K562 (cell line): ENCODE measurements at regions not wholly inside any gene's neighbourhood (a gene's known extent, or its start where the extent isn't known, plus 50 kb on each side); places are given as distances from the start of the nearest gene placed in this dataset.

Source experiments
- ATAC-seq: fragments of 200-7000 bp; cut with Tn5 transposase; 3 replicates; pipeline ENCODE4 v1.9.1; 2020; ENCODE audit warnings: moderate library complexity
- BruUV-seq: library from RNA; stranded (reverse); fragments of 400-500 nt; replicated peaks from 2 replicates; lab custom pipeline; 2021; lab: Mats Ljungman, UMichigan
- CTCF ChIA-PET: fragments of 300-600 bp; formaldehyde crosslinking; extraction: SDS; loops from one replicate; lab custom pipeline; 2021; ENCODE audit warnings: low intra/inter-chr PET ratio; lab: Yijun Ruan, JAX
- POLR2A ChIA-PET: fragments of 300-600, 350-650 bp; sonication (Branson Sonifier 250); formaldehyde crosslinking; extraction: SDS; loops from one replicate; lab custom pipeline; 2021; ENCODE audit warnings: antibody characterized with exemption, inconsistent platforms; lab: Yijun Ruan, JAX
- DNase-seq, 4 experiments: peaks; one replicate each; pipeline versions ENCODE4 v3.0.0 to v3.0.0-alpha.2; 2011 to 2018; ENCODE audit warnings: low spot score in 3 of 4, mixed read lengths in 3 of 4; ENCODE audit errors: extremely low read depth in 1 of 4
- FAIRE-seq: peaks from 2 replicates; lab custom pipeline; 2011; peaks lifted over from hg19 to GRCh38; lab: Jason Lieb, UNC
- H2AFZ ChIP-seq: 2 replicates; pipeline ENCODE4 v1.6.0; 2011; ENCODE audit warnings: low read depth, low read length, control low read depth, inconsistent platforms
- H3K27ac ChIP-seq: fragments of 200-600 bp; 3 replicates; pipeline ENCODE4 v1.8.0; 2011; ENCODE audit warnings: low read depth, mild to moderate bottlenecking, control low read depth, inconsistent platforms, low read length, moderate library complexity, mixed read lengths; ENCODE audit errors: extremely low read depth
- H3K27me3 ChIP-seq, 2 experiments: fragments of 300-600 bp in 1 of 2; 2 replicates in 1 of 2; 3 replicates in 1 of 2; pipeline versions ENCODE4 v1.6.0 to v1.8.0; 2011; ENCODE audit warnings: inconsistent platforms in 2 of 2, low read length in 2 of 2, mild to moderate bottlenecking in 1 of 2, mixed read lengths in 1 of 2, moderate library complexity in 1 of 2; ENCODE audit not compliant: control insufficient read depth in 2 of 2, insufficient read depth in 2 of 2
- H3K36me3 ChIP-seq: fragments of 300-600 bp; 3 replicates; pipeline ENCODE4 v1.8.0; 2011; ENCODE audit warnings: mild to moderate bottlenecking, low read length, inconsistent platforms; ENCODE audit not compliant: control insufficient read depth, insufficient read depth
- H3K4me1 ChIP-seq, 2 experiments: fragments of 200-600 bp in 1 of 2; replicated peaks in 1 of 2; 2 replicates in 1 of 2; 3 replicates in 1 of 2; pipeline versions ENCODE4 v1.5.1 to v1.8.0; 2011; ENCODE audit warnings: inconsistent platforms in 2 of 2, low read length in 2 of 2, mild to moderate bottlenecking in 1 of 2, mixed read lengths in 1 of 2, moderate library complexity in 1 of 2; ENCODE audit not compliant: control insufficient read depth in 2 of 2, insufficient read depth in 2 of 2
- H3K4me2 ChIP-seq: 2 replicates; pipeline ENCODE4 v1.6.1; 2011; ENCODE audit warnings: low read length, control low read depth, inconsistent platforms, mixed read lengths; ENCODE audit not compliant: insufficient read depth
- H3K4me3 ChIP-seq: fragments of 200-600 bp; sonication (generic), shearing (Covaris generic); 2 replicates; pipeline ENCODE4 v1.5.1; 2016; ENCODE audit warnings: control low read depth, inconsistent platforms
- H3K79me2 ChIP-seq: fragments of 200-600 bp; 3 replicates; pipeline ENCODE4 v1.8.0; 2011; ENCODE audit warnings: low read length, inconsistent platforms; ENCODE audit not compliant: control insufficient read depth, insufficient read depth
- H3K9ac ChIP-seq, 2 experiments: 2 replicates each; pipeline versions ENCODE4 v1.6.0 to v1.6.1; 2011; ENCODE audit warnings: low read depth in 2 of 2, low read length in 2 of 2, control low read depth in 1 of 2, inconsistent platforms in 1 of 2, mild to moderate bottlenecking in 1 of 2, mixed read lengths in 1 of 2; ENCODE audit not compliant: insufficient read depth in 1 of 2
- H3K9me1 ChIP-seq: one replicate; pipeline ENCODE4 v1.6.0; 2011; ENCODE audit warnings: inconsistent platforms, mild to moderate bottlenecking, low read length, moderate library complexity; ENCODE audit not compliant: control insufficient read depth, insufficient read depth
- H3K9me3 ChIP-seq: replicated peaks from 2 replicates; pipeline ENCODE4 v1.5.1; 2011; ENCODE audit warnings: low read depth, low read length, inconsistent platforms; ENCODE audit not compliant: control insufficient read depth, insufficient read depth
- H4K20me1 ChIP-seq: replicated peaks from 2 replicates; pipeline ENCODE4 v1.6.1; 2011; ENCODE audit warnings: low read length, inconsistent platforms, mixed read lengths; ENCODE audit not compliant: control insufficient read depth, insufficient read depth
- JUNB ChIP-seq: fragments of 450-650 bp; formaldehyde crosslinking; conservative IDR thresholded peaks from 2 replicates; pipeline ENCODE4 v1.4.0; 2020; ENCODE audit warnings: mild to moderate bottlenecking
- MCM5 ChIP-seq: fragments of 450-650 bp; IDR thresholded peaks from 2 replicates; pipeline ENCODE4 v1.6.1; 2016; ENCODE audit warnings: low read depth
- NCOA6 ChIP-seq: fragments of 450-650 bp; IDR thresholded peaks from 2 replicates; pipeline ENCODE4 v1.6.1; 2017; ENCODE audit warnings: mild to moderate bottlenecking
- NFE2 ChIP-seq: IDR thresholded peaks from 2 replicates; pipeline ENCODE4 v1.6.1; 2014; ENCODE audit warnings: antibody characterized with exemption, low read depth
- TCFL5 ChIP-seq: fragments of 250-450 bp; sonication (Bioruptor Pico); conservative IDR thresholded peaks from 2 replicates; pipeline ENCODE4 v1.6.1; 2021; ENCODE audit warnings: mild to moderate bottlenecking, moderate library complexity, matching md5 sums
- ZNF561 ChIP-seq: fragments of 450-650 bp; formaldehyde crosslinking; conservative IDR thresholded peaks from 2 replicates; pipeline ENCODE4 v1.4.0; 2020; ENCODE audit warnings: mild to moderate bottlenecking, moderate library complexity
- WGBS: fragments of 100-300 bp; shearing (Covaris generic); methylation state at CpG from one replicate; pipeline ENCODE4 v1.1.6; 2016; ENCODE audit warnings: low coverage, mixed read lengths; ENCODE audit not compliant: insufficient coverage; ENCODE audit errors: missing lambda C conversion rate; 5-methylcytosine and 5-hydroxymethylcytosine counted together
- in situ Hi-C: fragments of 300-500 bp; cut with MboI; formaldehyde crosslinking; loops from 4 replicates; pipeline ENCODE4 v1.15.0; 2018; ENCODE audit warnings: inconsistent platforms, mixed read lengths
- intact Hi-C: fragments of 100-400 bp; cut with micrococcal nuclease; formaldehyde crosslinking; loops from 2 replicates; pipeline ENCODE4 v1.14.2; 2022
- TF ChIP-seq, protein P1 (sequence below): fragments of 450-650 bp; conservative IDR thresholded peaks from 2 replicates; pipeline ENCODE4 v1.6.1; 2016; ENCODE audit warnings: missing genetic modification characterization, low read depth, mild to moderate bottlenecking, missing compliant biosample characterization, moderate library complexity
- TF ChIP-seq, protein P2 (sequence below): IDR thresholded peaks from 2 replicates; pipeline ENCODE4 v1.6.1; 2016; ENCODE audit warnings: missing genetic modification characterization, missing compliant biosample characterization
- TF ChIP-seq, protein P3 (sequence below), 2 experiments: fragments of 150-350 bp in 1 of 2; IDR thresholded peaks; 2 replicates each; pipeline ENCODE4 v1.6.1; 2012 to 2016; ENCODE audit warnings: low read depth in 2 of 2, low read length in 2 of 2, mild to moderate bottlenecking in 1 of 2, moderate library complexity in 1 of 2
- TF ChIP-seq, protein P4 (sequence below): sonication (generic); formaldehyde crosslinking; IDR thresholded peaks from 2 replicates; pipeline ENCODE4 v1.8.0; 2022; ENCODE audit warnings: missing genetic modification reagents, mild to moderate bottlenecking, borderline replicate concordance

DNA sequence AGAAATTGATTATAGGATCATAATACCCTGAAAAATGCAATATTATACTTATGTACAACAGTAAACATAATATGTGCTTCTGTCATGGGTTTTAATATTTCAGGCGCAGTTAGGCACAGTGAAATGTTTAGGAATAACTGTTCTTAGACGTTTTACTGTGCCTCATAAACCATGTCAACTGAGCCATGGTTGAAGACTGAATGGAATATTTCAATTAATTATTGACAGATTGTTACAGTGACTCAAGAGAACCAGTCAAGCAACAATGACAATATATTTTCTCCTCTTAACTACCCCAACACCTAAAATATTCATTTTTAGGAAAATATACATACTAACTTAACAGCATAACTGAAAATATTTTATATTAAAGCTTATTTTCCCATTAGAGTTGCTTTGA lies 852.7 kb upstream of the FRG1 start (continued):
- TF ChIP-seq, protein P1, sequence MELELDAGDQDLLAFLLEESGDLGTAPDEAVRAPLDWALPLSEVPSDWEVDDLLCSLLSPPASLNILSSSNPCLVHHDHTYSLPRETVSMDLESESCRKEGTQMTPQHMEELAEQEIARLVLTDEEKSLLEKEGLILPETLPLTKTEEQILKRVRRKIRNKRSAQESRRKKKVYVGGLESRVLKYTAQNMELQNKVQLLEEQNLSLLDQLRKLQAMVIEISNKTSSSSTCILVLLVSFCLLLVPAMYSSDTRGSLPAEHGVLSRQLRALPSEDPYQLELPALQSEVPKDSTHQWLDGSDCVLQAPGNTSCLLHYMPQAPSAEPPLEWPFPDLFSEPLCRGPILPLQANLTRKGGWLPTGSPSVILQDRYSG (tag), result no peak
- TF ChIP-seq, protein P2, sequence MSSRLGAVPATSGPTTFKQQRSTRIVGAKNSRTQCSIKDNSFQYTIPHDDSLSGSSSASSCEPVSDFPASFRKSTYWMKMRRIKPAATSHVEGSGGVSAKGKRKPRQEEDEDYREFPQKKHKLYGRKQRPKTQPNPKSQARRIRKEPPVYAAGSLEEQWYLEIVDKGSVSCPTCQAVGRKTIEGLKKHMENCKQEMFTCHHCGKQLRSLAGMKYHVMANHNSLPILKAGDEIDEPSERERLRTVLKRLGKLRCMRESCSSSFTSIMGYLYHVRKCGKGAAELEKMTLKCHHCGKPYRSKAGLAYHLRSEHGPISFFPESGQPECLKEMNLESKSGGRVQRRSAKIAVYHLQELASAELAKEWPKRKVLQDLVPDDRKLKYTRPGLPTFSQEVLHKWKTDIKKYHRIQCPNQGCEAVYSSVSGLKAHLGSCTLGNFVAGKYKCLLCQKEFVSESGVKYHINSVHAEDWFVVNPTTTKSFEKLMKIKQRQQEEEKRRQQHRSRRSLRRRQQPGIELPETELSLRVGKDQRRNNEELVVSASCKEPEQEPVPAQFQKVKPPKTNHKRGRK (tag), result no peak

DNA sequence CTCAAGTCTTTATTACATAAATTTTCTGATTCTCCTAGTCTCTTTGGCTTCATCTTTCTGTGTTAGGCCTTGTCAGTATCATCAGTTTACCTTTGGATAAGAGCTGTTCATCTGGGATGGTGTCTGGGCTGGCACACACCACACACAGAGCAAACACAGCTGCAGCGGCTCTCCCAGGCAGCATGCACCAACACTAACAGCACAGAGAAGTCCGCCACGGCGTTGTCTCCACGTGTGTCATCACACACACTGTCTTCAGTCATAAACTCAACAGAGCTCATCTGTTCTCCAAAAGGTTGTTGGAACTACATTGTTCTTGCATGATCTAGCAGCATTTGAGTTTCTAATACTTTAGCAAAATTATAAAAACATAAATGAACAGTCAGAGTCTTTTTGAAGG lies 851.9 kb upstream of the FRG1 start:
- BruUV-seq, result no TSS peak

More for the DNA sequence above, 851.9 kb upstream of the FRG1 start:
- no peaks in the 10 kb centered on the region; the same call in 1 of the 2 replicates for H3K9me3 ChIP-seq
- no peaks in the 10 kb centered on the region for H3K9me1 ChIP-seq
- in situ Hi-C loops (no loop called here), intact Hi-C loops (no loop called here)
- no peak overlapping the region for H3K4me2 ChIP-seq
- no peaks in the 10 kb centered on the region for H3K4me1 ChIP-seq
- no peaks in the 10 kb centered on the region for H3K79me2 ChIP-seq
- ChIA-PET POLR2A (no interaction called here), CTCF (no interaction called here)
- no peaks in the 10 kb centered on the region for H3K27me3 ChIP-seq
- H3K9ac ChIP-seq, result no peak overlapping the region
- no peak for FAIRE-seq
- no peaks in the 10 kb centered on the region for H3K36me3 ChIP-seq
- TF ChIP-seq NCOA6 (no peak), NFE2 (no peak), ZNF561 (no peak), TCFL5 (CRISPR knock-in tag) (no peak), JUNB (CRISPR knock-in tag) (no peak), MCM5 (no peak)
- TF ChIP-seq, protein P3, sequence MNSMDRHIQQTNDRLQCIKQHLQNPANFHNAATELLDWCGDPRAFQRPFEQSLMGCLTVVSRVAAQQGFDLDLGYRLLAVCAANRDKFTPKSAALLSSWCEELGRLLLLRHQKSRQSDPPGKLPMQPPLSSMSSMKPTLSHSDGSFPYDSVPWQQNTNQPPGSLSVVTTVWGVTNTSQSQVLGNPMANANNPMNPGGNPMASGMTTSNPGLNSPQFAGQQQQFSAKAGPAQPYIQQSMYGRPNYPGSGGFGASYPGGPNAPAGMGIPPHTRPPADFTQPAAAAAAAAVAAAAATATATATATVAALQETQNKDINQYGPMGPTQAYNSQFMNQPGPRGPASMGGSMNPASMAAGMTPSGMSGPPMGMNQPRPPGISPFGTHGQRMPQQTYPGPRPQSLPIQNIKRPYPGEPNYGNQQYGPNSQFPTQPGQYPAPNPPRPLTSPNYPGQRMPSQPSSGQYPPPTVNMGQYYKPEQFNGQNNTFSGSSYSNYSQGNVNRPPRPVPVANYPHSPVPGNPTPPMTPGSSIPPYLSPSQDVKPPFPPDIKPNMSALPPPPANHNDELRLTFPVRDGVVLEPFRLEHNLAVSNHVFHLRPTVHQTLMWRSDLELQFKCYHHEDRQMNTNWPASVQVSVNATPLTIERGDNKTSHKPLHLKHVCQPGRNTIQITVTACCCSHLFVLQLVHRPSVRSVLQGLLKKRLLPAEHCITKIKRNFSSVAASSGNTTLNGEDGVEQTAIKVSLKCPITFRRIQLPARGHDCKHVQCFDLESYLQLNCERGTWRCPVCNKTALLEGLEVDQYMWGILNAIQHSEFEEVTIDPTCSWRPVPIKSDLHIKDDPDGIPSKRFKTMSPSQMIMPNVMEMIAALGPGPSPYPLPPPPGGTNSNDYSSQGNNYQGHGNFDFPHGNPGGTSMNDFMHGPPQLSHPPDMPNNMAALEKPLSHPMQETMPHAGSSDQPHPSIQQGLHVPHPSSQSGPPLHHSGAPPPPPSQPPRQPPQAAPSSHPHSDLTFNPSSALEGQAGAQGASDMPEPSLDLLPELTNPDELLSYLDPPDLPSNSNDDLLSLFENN (IDR thresholded peaks at IDR 0.05; ENCODE audit: low read depth in 2 of 2, low read length in 2 of 2), result no peak
- TF ChIP-seq, protein P4, sequence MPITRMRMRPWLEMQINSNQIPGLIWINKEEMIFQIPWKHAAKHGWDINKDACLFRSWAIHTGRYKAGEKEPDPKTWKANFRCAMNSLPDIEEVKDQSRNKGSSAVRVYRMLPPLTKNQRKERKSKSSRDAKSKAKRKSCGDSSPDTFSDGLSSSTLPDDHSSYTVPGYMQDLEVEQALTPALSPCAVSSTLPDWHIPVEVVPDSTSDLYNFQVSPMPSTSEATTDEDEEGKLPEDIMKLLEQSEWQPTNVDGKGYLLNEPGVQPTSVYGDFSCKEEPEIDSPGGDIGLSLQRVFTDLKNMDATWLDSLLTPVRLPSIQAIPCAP (CRISPR knock-in tag), result no peak
- H2AFZ ChIP-seq, result no peak overlapping the region
- H3K4me3 ChIP-seq, result no peak overlapping the region
- ATAC-seq, result no peak
- H3K27ac ChIP-seq, result no peak overlapping the region
- DNase-seq, result no peak
- no peaks in the 10 kb centered on the region for H4K20me1 ChIP-seq
- 4% methylated on average over 4 of the region's 5 CpGs for WGBS
